IMR-90 (cell line): ENCODE measurements at regions not wholly inside any gene's neighbourhood (a gene's known extent, or its start where the extent isn't known, plus 50 kb on each side); places are given as distances from the start of the nearest gene placed in this dataset.
A peak's percentile ranks its signal among the peaks of the same experiment; 100 is the strongest.

ENCODE experiments used
- ATAC-seq: fragments of 200-7000 bp; cut with Tn5 transposase; 2 replicates; pipeline ENCODE4 v1.9.1; 2020; ENCODE audit warnings: low read depth, mild to moderate bottlenecking, moderate library complexity
- BruUV-seq: library from RNA; stranded (reverse); fragments of 400-500 nt; replicated peaks from 2 replicates; lab custom pipeline; 2021; lab: Mats Ljungman, UMichigan
- CTCF ChIA-PET: fragments of 300-600 bp; formaldehyde crosslinking; extraction: SDS; loops from one replicate; lab custom pipeline; 2021; ENCODE audit warnings: antibody characterized with exemption; lab: Yijun Ruan, JAX
- POLR2A ChIA-PET: fragments of 300-600 bp; sonication (Branson Sonifier 250); formaldehyde crosslinking; loops from one replicate; lab custom pipeline; 2022; ENCODE audit warnings: antibody characterized with exemption; ENCODE audit not compliant: unreplicated experiment; lab: Charles Lee
- DNase-seq: peaks from one replicate; pipeline ENCODE4 v3.0.0; 2013
- H2AFZ ChIP-seq: replicated peaks from 2 replicates; pipeline ENCODE3; 2013; ENCODE audit warnings: low read length, mild to moderate bottlenecking; ENCODE audit not compliant: poor library complexity
- H2AK5ac ChIP-seq: 2 replicates; pipeline ENCODE4 v1.6.1; 2013; ENCODE audit warnings: low read depth, low read length, inconsistent platforms
- H2AK9ac ChIP-seq: replicated peaks from 2 replicates; pipeline ENCODE3; 2013; ENCODE audit warnings: mild to moderate bottlenecking, low read depth, low read length, moderate library complexity; ENCODE audit not compliant: poor library complexity
- H2BK120ac ChIP-seq: 2 replicates; pipeline ENCODE4 v1.6.1; 2013; ENCODE audit warnings: low read depth, low read length, inconsistent platforms
- H2BK15ac ChIP-seq: 3 replicates; pipeline ENCODE4 v1.6.1; 2013; ENCODE audit warnings: low read depth, low read length, inconsistent platforms
- H2BK20ac ChIP-seq: 2 replicates; pipeline ENCODE4 v1.6.1; 2013; ENCODE audit warnings: low read depth, mild to moderate bottlenecking, inconsistent platforms, low read length, moderate library complexity
- H2BK5ac ChIP-seq: 2 replicates; pipeline ENCODE4 v1.6.1; 2013; ENCODE audit warnings: mild to moderate bottlenecking, low read depth, low read length, inconsistent platforms; ENCODE audit not compliant: poor library complexity, severe bottlenecking
- H3K14ac ChIP-seq: replicated peaks from 2 replicates; pipeline ENCODE4 v1.6.1; 2013; ENCODE audit warnings: low read depth, low read length, inconsistent platforms
- H3K18ac ChIP-seq: 2 replicates; pipeline ENCODE4 v1.6.1; 2013; ENCODE audit warnings: low read depth, low read length, control low read depth
- H3K23ac ChIP-seq: 2 replicates; pipeline ENCODE4 v1.6.1; 2013; ENCODE audit warnings: low read depth, low read length, inconsistent platforms
- H3K27ac ChIP-seq: 2 replicates; pipeline ENCODE4 v1.5.1; 2013; ENCODE audit warnings: mild to moderate bottlenecking, control low read depth, low read length; ENCODE audit not compliant: insufficient read depth
- H3K27me3 ChIP-seq: 2 replicates; pipeline ENCODE4 v1.6.1; 2013; ENCODE audit warnings: low read length; ENCODE audit not compliant: control insufficient read depth, insufficient read depth
- H3K36me3 ChIP-seq: 2 replicates; pipeline ENCODE4 v1.6.1; 2013; ENCODE audit warnings: low read length, mixed read lengths; ENCODE audit not compliant: control insufficient read depth, insufficient read depth
- H3K4ac ChIP-seq: 2 replicates; pipeline ENCODE4 v1.6.1; 2013; ENCODE audit warnings: low read depth, low read length, inconsistent platforms
- H3K4me1 ChIP-seq: 2 replicates; pipeline ENCODE4 v1.6.1; 2013; ENCODE audit warnings: low read length, mixed read lengths; ENCODE audit not compliant: control insufficient read depth, insufficient read depth
- H3K4me2 ChIP-seq: 2 replicates; pipeline ENCODE4 v1.6.1; 2013; ENCODE audit warnings: low read depth, mild to moderate bottlenecking, control low read depth, low read length, moderate library complexity
- H3K4me3 ChIP-seq: 2 replicates; pipeline ENCODE4 v1.5.1; 2013; ENCODE audit warnings: low read depth, mild to moderate bottlenecking, control low read depth, low read length, moderate library complexity; ENCODE audit not compliant: insufficient read depth
- H3K56ac ChIP-seq: 2 replicates; pipeline ENCODE4 v1.6.1; 2013; ENCODE audit warnings: low read length, inconsistent platforms; ENCODE audit not compliant: insufficient read depth; ENCODE audit errors: extremely low read depth
- H3K79me1 ChIP-seq, 2 experiments: 2 replicates each; pipeline ENCODE4 v1.6.1; 2013; ENCODE audit warnings: low read length in 2 of 2, inconsistent platforms in 1 of 2, low read depth in 1 of 2
- H3K9ac ChIP-seq: 2 replicates; pipeline ENCODE4 v1.6.1; 2013; ENCODE audit warnings: low read depth, low read length, control low read depth
- H3K9me1 ChIP-seq: 2 replicates; pipeline ENCODE4 v1.6.1; 2013; ENCODE audit warnings: low read length, inconsistent platforms; ENCODE audit not compliant: insufficient read depth
- H3K9me3 ChIP-seq: 2 replicates; pipeline ENCODE4 v1.6.1; 2013; ENCODE audit warnings: low read length; ENCODE audit not compliant: control insufficient read depth, insufficient read depth
- H4K20me1 ChIP-seq: 2 replicates; pipeline ENCODE4 v1.6.1; 2013; ENCODE audit warnings: low read length, inconsistent platforms; ENCODE audit not compliant: insufficient read depth
- H4K5ac ChIP-seq: 2 replicates; pipeline ENCODE4 v1.6.1; 2013; ENCODE audit warnings: mild to moderate bottlenecking, low read depth, low read length, control low read depth
- H4K8ac ChIP-seq, 2 experiments: 2 replicates each; pipeline ENCODE4 v1.6.1; 2013; ENCODE audit warnings: low read depth in 2 of 2, low read length in 2 of 2, control low read depth in 1 of 2, inconsistent platforms in 1 of 2
- H4K91ac ChIP-seq: 2 replicates; pipeline ENCODE4 v1.6.1; 2013; ENCODE audit warnings: low read depth, low read length, inconsistent platforms; ENCODE audit not compliant: insufficient read depth
- BHLHE40 ChIP-seq: fragments of 150-350 bp; IDR thresholded peaks from 2 replicates; pipeline ENCODE4 v1.6.1; 2016; ENCODE audit warnings: mild to moderate bottlenecking, low read depth, low read length
- CHD1 ChIP-seq: IDR thresholded peaks from 2 replicates; pipeline ENCODE4 v1.6.1; 2012; ENCODE audit warnings: low read depth, low read length, improper control_type of control experiment
- FOS ChIP-seq: fragments of 150-350 bp; IDR thresholded peaks from 2 replicates; pipeline ENCODE4 v1.6.1; 2016; ENCODE audit warnings: low read depth, low read length
- MAFK ChIP-seq: IDR thresholded peaks from 2 replicates; pipeline ENCODE4 v1.6.1; 2012; ENCODE audit warnings: low read depth, low read length, improper control_type of control experiment
- MAZ ChIP-seq: IDR thresholded peaks from 2 replicates; pipeline ENCODE4 v1.6.1; 2012; ENCODE audit warnings: low read depth, mild to moderate bottlenecking, low read length, improper control_type of control experiment, moderate library complexity, borderline replicate concordance
- MXI1 ChIP-seq: IDR thresholded peaks from 2 replicates; pipeline ENCODE4 v1.6.1; 2012; ENCODE audit warnings: low read depth, mild to moderate bottlenecking, low read length, moderate library complexity, borderline replicate concordance
- NFE2L2 ChIP-seq: fragments of 150-350 bp; IDR thresholded peaks from 2 replicates; pipeline ENCODE4 v1.6.1; 2016; ENCODE audit warnings: low read depth, mild to moderate bottlenecking, low read length
- POLR2A ChIP-seq: IDR thresholded peaks from 2 replicates; pipeline ENCODE4 v1.6.1; 2012; ENCODE audit warnings: mild to moderate bottlenecking, low read depth, low read length
- RAD21 ChIP-seq: IDR thresholded peaks from 2 replicates; pipeline ENCODE4 v1.6.1; 2012; ENCODE audit warnings: low read length, improper control_type of control experiment
- RCOR1 ChIP-seq: IDR thresholded peaks from 2 replicates; pipeline ENCODE4 v1.6.1; 2012; ENCODE audit warnings: mild to moderate bottlenecking, low read length, improper control_type of control experiment; ENCODE audit not compliant: insufficient replicate concordance
- RFX5 ChIP-seq: IDR thresholded peaks from 2 replicates; pipeline ENCODE4 v1.8.0; 2012; ENCODE audit warnings: low read depth, mild to moderate bottlenecking, low read length, moderate library complexity
- SMC3 ChIP-seq: fragments of 150-350 bp; IDR thresholded peaks from 2 replicates; pipeline ENCODE4 v1.6.1; 2016; ENCODE audit warnings: low read depth, mild to moderate bottlenecking, antibody characterized with exemption, low read length, moderate library complexity
- WGBS, 2 experiments: methylation state at CpG; one replicate each; pipeline versions ENCODE4 v1.1.5 to v1.1.7; 2013; ENCODE audit warnings: missing lambda C conversion rate in 2 of 2; ENCODE audit not compliant: insufficient read length in 1 of 2; ENCODE audit errors: extremely low coverage in 2 of 2; 5-methylcytosine and 5-hydroxymethylcytosine counted together
- dilution Hi-C: fragments of 300-500 bp; cut with HindIII; formaldehyde crosslinking; loops from one replicate; pipeline ENCODE4 v1.14.3; 2018; ENCODE audit warnings: low sequenced_read_pairs; ENCODE audit not compliant: unreplicated experiment
- in situ Hi-C: fragments of 300-500 bp; cut with MboI; formaldehyde crosslinking; loops from 3 replicates; pipeline ENCODE4 v1.14.3; 2019; ENCODE audit warnings: low sequenced_read_pairs, inconsistent platforms, mixed read lengths
- intact Hi-C: fragments of 100-400 bp; cut with micrococcal nuclease; formaldehyde crosslinking; loops from 2 replicates; pipeline ENCODE4 v1.10.0; 2022
- TF ChIP-seq, protein P1 (sequence below): fragments of 150-350 bp; IDR thresholded peaks from 2 replicates; pipeline ENCODE4 v1.6.1; 2016; ENCODE audit warnings: low read depth, mild to moderate bottlenecking, low read length, moderate library complexity, borderline replicate concordance
- TF ChIP-seq, protein P2 (sequence below): conservative IDR thresholded peaks from 2 replicates; pipeline ENCODE4 v1.5.1; 2012; ENCODE audit warnings: mild to moderate bottlenecking, low read depth, low read length, improper control_type of control experiment
- TF ChIP-seq, protein P3 (sequence below): fragments of 150-350 bp; IDR thresholded peaks from 2 replicates; pipeline ENCODE4 v1.6.1; 2017; ENCODE audit warnings: mild to moderate bottlenecking, antibody characterized with exemption, low read length, low read depth

DNA sequence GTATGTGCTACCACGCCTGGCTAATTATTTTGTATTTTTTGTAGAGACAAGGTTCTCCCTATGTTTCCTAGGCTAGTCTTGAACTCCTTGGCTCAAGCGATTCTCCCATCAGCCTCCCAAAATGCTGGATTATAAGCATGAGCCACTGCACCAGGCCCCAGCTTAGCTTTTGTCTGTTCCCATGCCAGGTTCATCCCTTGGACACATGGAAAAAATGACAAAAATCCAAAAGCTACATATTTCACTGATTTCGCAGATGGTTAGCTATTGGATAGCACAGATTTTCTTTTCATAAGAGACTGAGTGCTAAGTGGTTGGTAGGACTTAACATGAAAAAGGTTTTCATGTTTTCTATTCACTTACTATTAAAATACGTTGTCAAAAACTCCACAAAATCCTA, 286.6 kb upstream of the KITLG start:
- Histone ChIP-seq H2BK20ac (no peak overlapping the region), H4K91ac (no peak overlapping the region), H4K20me1 (no peaks in the 10 kb centered on the region), H2BK15ac (no peak overlapping the region), H4K8ac (no peak overlapping the region), H3K36me3 (no peaks in the 10 kb centered on the region), H3K27ac (no peak overlapping the region), H3K4ac (no peak overlapping the region), H3K9me3 (no peaks in the 10 kb centered on the region), H3K4me1 (peaks cover 6% of the 10 kb centered on the region; the same call in 1 of the 2 replicates), H4K5ac (0 out of 2 replicates have a peak overlapping the region, but pooled peaks have one; percentile 53), H2AK9ac (no peak overlapping the region), H3K79me1 (no peaks in the 10 kb centered on the region), H3K9ac (no peak overlapping the region), H2BK120ac (no peak overlapping the region), H3K4me3 (no peak overlapping the region), H3K27me3 (no peaks in the 10 kb centered on the region), H3K18ac (peak overlapping the region; percentile 50; the same call in 1 of the 2 replicates), H3K14ac (no peak overlapping the region), H3K23ac (no peak overlapping the region), H2AK5ac (no peak overlapping the region), H2AFZ (no peak overlapping the region), H2BK5ac (no peak overlapping the region), H3K56ac (no peak overlapping the region), H3K9me1 (0 out of 2 replicates have a peak, but pooled peaks cover 2% of the 10 kb centered on the region), H3K4me2 (no peak overlapping the region)
- WGBS, 2 experiments = no CpG with 5 or more reads among the region's 4 CpGs
- BruUV-seq = no TSS peak
- TF ChIP-seq CHD1 (no peak), MXI1 (no peak), RAD21 (no peak), POLR2A (no peak), RFX5 (no peak), FOS (no peak), SMC3 (no peak), BHLHE40 (no peak), MAFK (no peak), RCOR1 (no peak), NFE2L2 (no peak), MAZ (no peak)
- TF ChIP-seq, protein P1, sequence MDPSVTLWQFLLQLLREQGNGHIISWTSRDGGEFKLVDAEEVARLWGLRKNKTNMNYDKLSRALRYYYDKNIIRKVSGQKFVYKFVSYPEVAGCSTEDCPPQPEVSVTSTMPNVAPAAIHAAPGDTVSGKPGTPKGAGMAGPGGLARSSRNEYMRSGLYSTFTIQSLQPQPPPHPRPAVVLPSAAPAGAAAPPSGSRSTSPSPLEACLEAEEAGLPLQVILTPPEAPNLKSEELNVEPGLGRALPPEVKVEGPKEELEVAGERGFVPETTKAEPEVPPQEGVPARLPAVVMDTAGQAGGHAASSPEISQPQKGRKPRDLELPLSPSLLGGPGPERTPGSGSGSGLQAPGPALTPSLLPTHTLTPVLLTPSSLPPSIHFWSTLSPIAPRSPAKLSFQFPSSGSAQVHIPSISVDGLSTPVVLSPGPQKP = no peak
- TF ChIP-seq, protein P2, sequence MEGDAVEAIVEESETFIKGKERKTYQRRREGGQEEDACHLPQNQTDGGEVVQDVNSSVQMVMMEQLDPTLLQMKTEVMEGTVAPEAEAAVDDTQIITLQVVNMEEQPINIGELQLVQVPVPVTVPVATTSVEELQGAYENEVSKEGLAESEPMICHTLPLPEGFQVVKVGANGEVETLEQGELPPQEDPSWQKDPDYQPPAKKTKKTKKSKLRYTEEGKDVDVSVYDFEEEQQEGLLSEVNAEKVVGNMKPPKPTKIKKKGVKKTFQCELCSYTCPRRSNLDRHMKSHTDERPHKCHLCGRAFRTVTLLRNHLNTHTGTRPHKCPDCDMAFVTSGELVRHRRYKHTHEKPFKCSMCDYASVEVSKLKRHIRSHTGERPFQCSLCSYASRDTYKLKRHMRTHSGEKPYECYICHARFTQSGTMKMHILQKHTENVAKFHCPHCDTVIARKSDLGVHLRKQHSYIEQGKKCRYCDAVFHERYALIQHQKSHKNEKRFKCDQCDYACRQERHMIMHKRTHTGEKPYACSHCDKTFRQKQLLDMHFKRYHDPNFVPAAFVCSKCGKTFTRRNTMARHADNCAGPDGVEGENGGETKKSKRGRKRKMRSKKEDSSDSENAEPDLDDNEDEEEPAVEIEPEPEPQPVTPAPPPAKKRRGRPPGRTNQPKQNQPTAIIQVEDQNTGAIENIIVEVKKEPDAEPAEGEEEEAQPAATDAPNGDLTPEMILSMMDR = no peak
- TF ChIP-seq, protein P3, sequence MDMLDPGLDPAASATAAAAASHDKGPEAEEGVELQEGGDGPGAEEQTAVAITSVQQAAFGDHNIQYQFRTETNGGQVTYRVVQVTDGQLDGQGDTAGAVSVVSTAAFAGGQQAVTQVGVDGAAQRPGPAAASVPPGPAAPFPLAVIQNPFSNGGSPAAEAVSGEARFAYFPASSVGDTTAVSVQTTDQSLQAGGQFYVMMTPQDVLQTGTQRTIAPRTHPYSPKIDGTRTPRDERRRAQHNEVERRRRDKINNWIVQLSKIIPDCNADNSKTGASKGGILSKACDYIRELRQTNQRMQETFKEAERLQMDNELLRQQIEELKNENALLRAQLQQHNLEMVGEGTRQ = no peak
- CTCF ChIA-PET = interaction anchor here (1.1 kb wide), 1 partner anchor 10 kb away, joined by 3 read pairs; no protein-coding TSS in a partner anchor
- intact Hi-C loops = no loop called here
- no peak for DNase-seq
- in situ Hi-C loops = no loop called here
- POLR2A ChIA-PET = no interaction called here
- dilution Hi-C loops = no loop called here
- no peak for ATAC-seq
